GM04504 (cell line): ENCODE measurements at regions not wholly inside any gene's neighbourhood (a gene's known extent, or its start where the extent isn't known, plus 50 kb on each side); places are given as distances from the start of the nearest gene placed in this dataset.

Experiments
- DNase-seq: peaks from one replicate; pipeline ENCODE4 v3.0.0-alpha.2; 2012; ENCODE audit warnings: low read depth

DNA sequence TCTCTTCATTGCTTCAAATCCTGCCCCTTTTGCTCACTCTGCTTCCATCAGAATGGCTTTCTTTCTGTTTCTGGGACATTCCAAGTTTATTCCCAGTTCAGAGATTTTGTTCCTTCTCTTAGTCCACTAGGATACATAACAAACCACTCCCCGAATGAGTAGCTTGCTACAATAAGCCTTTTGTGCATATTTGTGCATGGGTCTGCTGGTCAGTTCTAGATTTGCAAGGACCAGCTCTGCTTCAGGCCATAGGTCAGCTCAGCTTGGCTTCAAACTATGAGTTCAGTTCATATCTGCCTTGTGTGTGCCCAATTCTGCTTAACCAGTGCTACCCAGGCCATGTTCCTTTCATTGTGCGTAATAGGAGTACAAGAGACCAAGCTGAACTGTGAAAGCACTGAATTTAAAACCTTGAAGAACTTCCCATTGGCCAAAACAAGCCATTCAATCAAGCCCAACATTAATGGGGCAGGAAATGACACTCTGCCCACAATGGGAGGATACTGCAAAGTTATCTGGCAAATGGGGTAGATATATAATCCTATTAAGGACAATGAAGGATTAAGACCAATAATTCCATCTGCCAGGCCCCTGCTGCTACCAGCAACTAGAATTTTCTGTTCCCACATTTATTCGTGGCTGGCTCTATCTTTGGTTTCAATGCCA, 328.8 kb downstream of the PRELID2 start:
- DNase-seq, result no peak

DNA sequence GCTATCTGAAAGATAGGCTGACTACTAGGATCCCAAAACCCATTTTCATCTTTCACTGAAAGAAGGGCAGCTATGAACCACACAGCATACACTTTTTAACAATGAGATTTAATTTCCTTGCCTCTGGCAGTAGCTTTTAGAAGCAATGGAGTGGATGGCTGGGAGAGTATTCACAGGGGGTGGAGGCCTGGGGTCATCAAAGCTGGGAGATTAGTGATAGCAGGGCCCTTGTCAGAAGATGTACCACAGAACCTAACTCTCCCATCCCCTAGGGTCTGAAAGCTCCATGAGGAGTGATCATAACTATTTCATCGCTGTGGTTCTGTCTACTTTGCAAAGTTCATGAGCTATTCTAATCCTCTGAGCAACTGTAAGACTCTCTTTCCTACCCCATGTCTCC, 332.2 kb downstream of the PRELID2 start:
- DNase-seq, result no peak

DNA sequence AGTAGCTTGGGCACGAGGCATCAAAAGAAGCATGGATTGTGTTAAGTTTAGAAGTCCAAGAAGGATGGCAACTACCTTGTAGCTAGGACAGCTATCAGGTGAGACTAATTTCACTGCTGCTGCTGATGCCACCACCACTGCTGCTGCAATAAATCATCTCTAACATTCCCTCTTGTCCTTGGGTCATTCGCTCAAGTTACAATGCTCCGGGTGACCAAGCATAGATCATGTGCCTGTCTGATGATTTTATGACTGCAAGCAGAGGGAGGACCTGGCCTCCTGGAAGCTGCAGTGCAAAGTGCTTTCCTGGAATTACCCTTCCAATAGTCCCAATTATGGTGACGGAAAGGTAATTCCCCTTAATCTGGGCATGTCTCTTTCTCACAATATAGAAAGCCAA, 334.4 kb downstream of the PRELID2 start:
- DNase-seq, result no peak

DNA sequence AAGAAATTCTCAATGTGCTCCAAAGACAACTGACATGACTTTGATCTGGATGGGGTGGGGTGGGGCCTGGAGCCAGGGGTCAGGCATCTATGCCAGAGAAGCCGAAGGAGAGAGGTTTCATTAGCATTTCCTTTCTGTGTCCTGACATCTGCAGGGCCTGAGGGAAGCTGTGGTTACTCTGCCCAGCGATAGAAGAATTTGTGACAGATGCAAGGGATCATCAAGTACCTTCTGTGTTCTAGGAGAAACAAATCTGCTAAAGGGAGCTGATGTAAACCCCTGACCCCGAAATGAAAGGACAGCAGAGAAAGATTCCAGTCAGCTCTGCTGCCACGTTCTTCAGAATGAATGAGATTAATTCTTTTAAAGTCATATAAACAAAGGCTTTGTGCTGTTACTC, 335.7 kb downstream of the PRELID2 start:
- DNase-seq, result no peak

- DNase-seq, result no peak
Measured at GRCh38 chr5:145497052-145497451, 338.1 kb downstream of the PRELID2 start.

- peak; percentile 61 for DNase-seq
Measured at GRCh38 chr5:145495741-145496140, 339.4 kb downstream of the PRELID2 start.

- DNase-seq, result no peak
Measured at GRCh38 chr5:145495196-145495595, 339.9 kb downstream of the PRELID2 start.

DNA sequence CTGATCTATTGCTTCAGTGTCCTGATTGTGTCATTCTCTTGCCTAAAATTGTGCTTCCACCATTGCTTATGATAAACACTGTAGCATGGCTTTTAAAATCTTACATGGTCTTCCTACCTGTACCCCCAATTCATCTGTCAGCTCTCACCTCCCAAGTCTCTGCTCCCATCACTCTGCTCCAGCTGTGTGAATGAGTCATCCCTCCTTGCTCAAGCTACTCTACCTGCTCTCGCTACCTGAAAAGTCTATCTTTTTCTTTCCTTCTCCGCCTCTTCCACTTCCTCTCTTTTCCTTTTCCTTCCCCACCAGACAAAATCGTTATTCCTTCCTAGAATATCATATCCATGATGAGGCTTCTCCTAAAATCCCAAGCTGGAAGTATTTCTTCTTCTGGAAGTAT, 341.7 kb downstream of the PRELID2 start:
- DNase-seq, result no peak

DNA sequence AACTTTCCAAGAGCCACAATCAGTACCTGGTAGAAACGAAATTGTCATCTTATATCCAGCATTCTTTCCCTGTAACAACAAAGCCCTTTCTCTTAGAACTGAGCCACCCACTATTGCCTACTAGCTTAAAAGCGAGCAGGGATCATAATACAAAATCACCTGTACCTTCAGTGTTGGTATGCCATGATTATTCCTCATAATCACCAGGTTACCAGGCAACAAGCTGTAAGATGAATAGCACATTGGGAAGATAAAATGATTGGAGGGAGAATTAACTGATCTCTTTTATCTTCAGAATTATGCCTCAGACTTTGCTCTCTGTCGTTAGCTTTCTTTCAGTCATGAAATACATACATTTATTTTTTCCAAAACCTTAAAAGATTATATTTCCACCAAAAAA, 345.6 kb downstream of the PRELID2 start:
- no peak for DNase-seq

- no peak for DNase-seq
Measured at GRCh38 chr5:145484158-145484557, 351.0 kb downstream of the PRELID2 start.

GRCh38 chr5:145483212-145483611, 351.9 kb downstream of the PRELID2 start:
- peak; percentile 28 for DNase-seq

- no peak for DNase-seq
Measured at GRCh38 chr5:145479857-145480256, 355.3 kb downstream of the PRELID2 start.

DNA sequence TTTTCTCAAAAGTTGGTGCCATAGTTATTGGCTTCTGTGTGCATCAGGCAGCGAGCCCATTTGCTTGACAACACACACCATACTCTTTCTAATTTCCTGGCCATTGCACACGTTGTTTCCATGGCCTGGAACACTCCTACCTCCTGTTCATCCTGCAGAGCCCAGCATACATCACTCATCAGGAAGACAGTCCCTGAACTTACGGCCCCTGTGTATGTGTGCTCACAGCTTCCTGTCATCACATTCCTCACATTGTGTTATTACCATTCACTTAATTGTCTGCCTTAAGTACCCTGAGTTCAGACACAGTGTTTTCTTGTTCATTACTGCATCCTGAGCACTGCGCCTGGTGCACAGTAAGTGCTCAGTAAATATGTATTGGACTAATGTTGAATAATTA, 355.9 kb downstream of the PRELID2 start:
- no peak for DNase-seq

DNA sequence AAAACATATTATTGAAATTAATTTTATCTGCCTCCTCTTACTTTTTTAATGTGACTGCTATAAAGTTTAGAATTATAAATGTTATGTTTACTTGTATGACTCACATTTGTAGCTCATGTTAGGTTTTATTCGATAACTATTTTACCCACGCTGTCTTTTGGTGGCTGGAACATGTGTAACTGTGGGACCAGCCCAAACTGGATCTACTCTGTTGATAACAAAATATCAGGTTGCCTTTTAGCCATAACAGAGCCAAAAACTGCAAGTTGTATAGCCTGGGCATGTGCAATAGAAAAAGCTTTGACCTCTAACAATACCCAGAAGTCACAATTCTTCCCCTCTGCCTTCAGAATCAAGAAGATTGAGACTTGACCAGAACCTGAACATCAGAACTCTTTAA, 356.5 kb downstream of the PRELID2 start:
- DNase-seq, result no peak

DNA sequence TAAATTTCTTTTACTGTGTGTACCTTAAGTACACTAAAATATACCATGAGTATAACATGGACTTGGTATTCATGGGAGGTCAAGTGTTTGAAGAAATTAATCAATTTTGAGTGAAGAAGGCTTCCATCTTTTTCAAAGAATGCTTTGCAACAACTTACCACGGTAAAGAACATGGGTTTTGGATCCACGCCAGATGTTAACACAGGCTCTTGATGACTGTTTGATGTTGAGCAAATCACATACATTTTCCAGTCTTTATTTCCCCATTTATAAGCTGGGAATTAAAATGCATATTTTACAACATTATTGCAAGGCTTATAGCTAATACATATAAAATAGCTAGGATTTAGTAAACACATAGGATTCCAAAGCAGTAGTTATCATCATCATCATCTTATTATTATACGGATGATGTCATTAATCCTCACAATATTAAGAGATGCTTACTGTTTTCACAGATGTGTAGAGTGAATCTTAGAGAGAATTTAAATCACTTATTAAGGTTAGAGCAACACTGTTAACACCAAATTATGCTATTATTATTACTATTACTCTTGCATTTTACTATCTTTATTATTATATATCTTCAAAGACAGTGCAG, 362.0 kb downstream of the PRELID2 start:
- no peak for DNase-seq

GRCh38 chr5:145471831-145472612, 363.1 kb downstream of the PRELID2 start:
- DNase-seq, result no peak

DNA sequence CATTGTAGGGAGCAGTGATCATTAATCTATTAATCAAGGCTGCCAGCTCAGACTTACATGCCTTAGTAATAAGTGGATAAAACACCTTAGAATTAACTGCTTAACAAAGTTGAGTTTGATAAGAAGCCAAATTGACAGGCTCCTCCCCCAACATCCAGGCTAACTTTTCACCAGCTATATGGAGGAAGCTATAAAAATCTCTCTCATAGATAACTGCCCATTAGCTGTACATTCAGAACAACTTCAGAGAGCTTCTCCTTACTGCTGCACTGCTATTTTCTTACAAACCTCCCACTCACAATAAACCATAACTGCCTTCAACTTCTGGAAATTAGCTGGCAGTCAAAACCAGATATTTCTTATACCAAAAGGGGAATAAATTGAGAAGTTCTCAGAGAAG, 364.1 kb downstream of the PRELID2 start:
- DNase-seq, result no peak

- no peak for DNase-seq
Measured at GRCh38 chr5:145470396-145470979, 364.7 kb downstream of the PRELID2 start.

- no peak for DNase-seq
Measured at GRCh38 chr5:145467446-145467845, 367.7 kb downstream of the PRELID2 start.

GRCh38 chr5:145466533-145466932, 368.6 kb downstream of the PRELID2 start:
- DNase-seq, result no peak

- no peak for DNase-seq
Measured at GRCh38 chr5:145465474-145466263, 369.5 kb downstream of the PRELID2 start.

DNA sequence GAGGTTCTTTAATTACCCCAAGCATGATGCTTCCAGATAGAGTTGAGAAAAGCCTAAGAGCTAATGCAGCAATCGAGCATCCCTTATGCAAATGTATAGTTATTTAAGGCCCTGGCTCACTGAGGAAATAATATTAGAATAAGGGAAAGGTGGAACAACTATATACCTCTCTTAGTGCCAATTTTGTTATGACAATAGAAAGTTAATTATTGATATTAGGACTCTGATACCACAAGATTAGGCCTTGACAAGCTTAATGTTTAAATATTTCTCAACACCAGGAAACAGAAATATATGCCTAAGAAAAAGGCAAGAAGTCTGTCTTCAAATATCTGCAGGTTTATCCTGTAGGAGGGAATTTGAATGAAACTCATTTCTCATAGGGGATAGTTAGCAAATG, 371.0 kb downstream of the PRELID2 start:
- DNase-seq, result no peak
